Liver (tissue), 8 donors: ENCODE measurements at regions not wholly inside any gene's neighbourhood (a gene's known extent, or its start where the extent isn't known, plus 50 kb on each side); places are given as distances from the start of the nearest gene placed in this dataset.

Source experiments
- DNase-seq: peaks from one replicate; pipeline ENCODE4 v3.0.0-alpha.2; 2017; ENCODE audit warnings: low spot score
- H3K27ac ChIP-seq, 2 donors: one replicate each; pipeline ENCODE4 v1.7.0; 2013; ENCODE audit warnings: inconsistent platforms in 2 of 2, low read length in 2 of 2, control low read depth in 1 of 2, low read depth in 1 of 2, mild to moderate bottlenecking in 1 of 2
- H3K27me3 ChIP-seq, 4 donors: one replicate each; pipeline versions ENCODE4 v1.6.1 to v1.7.0; 2013; ENCODE audit warnings: low read length in 3 of 4, inconsistent platforms in 1 of 4, mild to moderate bottlenecking in 1 of 4, moderate library complexity in 1 of 4; ENCODE audit not compliant: control insufficient read depth in 4 of 4, insufficient read depth in 4 of 4
- H3K36me3 ChIP-seq, 4 donors: one replicate each; pipeline versions ENCODE4 v1.6.1 to v1.7.0; 2013; ENCODE audit warnings: low read length in 3 of 4, mild to moderate bottlenecking in 3 of 4, low read depth in 1 of 4, moderate library complexity in 1 of 4; ENCODE audit not compliant: control insufficient read depth in 4 of 4, insufficient read depth in 3 of 4
- H3K4me1 ChIP-seq, 4 donors: one replicate each; pipeline versions ENCODE4 v1.6.1 to v1.7.0; 2013; ENCODE audit warnings: low read length in 3 of 4, mild to moderate bottlenecking in 3 of 4, moderate library complexity in 1 of 4; ENCODE audit not compliant: control insufficient read depth in 4 of 4, insufficient read depth in 4 of 4
- H3K4me3 ChIP-seq, 3 donors: one replicate each; pipeline versions ENCODE4 v1.6.1 to v1.7.0; 2013; ENCODE audit warnings: low read length in 3 of 3, control low read depth in 1 of 3, low read depth in 1 of 3, mild to moderate bottlenecking in 1 of 3
- H3K9ac ChIP-seq, 2 donors: one replicate each; pipeline ENCODE4 v1.7.0; 2013; ENCODE audit warnings: low read length in 2 of 2, mild to moderate bottlenecking in 2 of 2, moderate library complexity in 2 of 2, control low read depth in 1 of 2, low read depth in 1 of 2
- H3K9me3 ChIP-seq, 4 donors: one replicate each; pipeline versions ENCODE4 v1.6.1 to v1.7.0; 2013; ENCODE audit warnings: low read length in 3 of 4; ENCODE audit not compliant: control insufficient read depth in 4 of 4
- ATF3 ChIP-seq: IDR thresholded peaks from 2 replicates; pipeline ENCODE4 v1.6.1; 2016; ENCODE audit warnings: antibody characterized with exemption
- EGR1 ChIP-seq, 2 donors: IDR thresholded peaks; 2 replicates each; pipeline ENCODE4 v1.6.1; 2016 to 2018; ENCODE audit warnings: antibody characterized with exemption in 2 of 2, low read depth in 2 of 2
- FOXA1 ChIP-seq: IDR thresholded peaks from 2 replicates; pipeline ENCODE4 v1.6.1; 2016; ENCODE audit warnings: antibody characterized with exemption
- FOXA2 ChIP-seq: IDR thresholded peaks from 2 replicates; pipeline ENCODE4 v1.6.1; 2016; ENCODE audit warnings: antibody characterized with exemption
- GABPA ChIP-seq, 2 donors: IDR thresholded peaks in 1 of 2; conservative IDR thresholded peaks in 1 of 2; 2 replicates each; pipeline ENCODE4 v1.6.1; 2016; ENCODE audit warnings: antibody characterized with exemption in 2 of 2, mild to moderate bottlenecking in 1 of 2, moderate library complexity in 1 of 2
- HNF4A ChIP-seq, 2 donors: conservative IDR thresholded peaks; 2 replicates each; pipeline ENCODE4 v1.6.1; 2016; ENCODE audit warnings: antibody characterized with exemption in 2 of 2, mild to moderate bottlenecking in 2 of 2
- HNF4G ChIP-seq: IDR thresholded peaks from 2 replicates; pipeline ENCODE4 v1.6.1; 2016; ENCODE audit warnings: antibody characterized with exemption
- JUND ChIP-seq, 2 donors: IDR thresholded peaks; 2 replicates each; pipeline ENCODE4 v1.6.1; 2016; ENCODE audit warnings: antibody characterized with exemption in 2 of 2
- MAX ChIP-seq: IDR thresholded peaks from 2 replicates; pipeline ENCODE4 v1.6.1; 2016; ENCODE audit warnings: antibody characterized with exemption
- NR2F2 ChIP-seq: IDR thresholded peaks from 2 replicates; pipeline ENCODE4 v1.6.1; 2016; ENCODE audit warnings: antibody characterized with exemption
- RAD21 ChIP-seq, 2 donors: IDR thresholded peaks; 2 replicates each; pipeline ENCODE4 v1.6.1; 2016; ENCODE audit warnings: antibody characterized with exemption in 2 of 2, mild to moderate bottlenecking in 2 of 2
- REST ChIP-seq: IDR thresholded peaks from 2 replicates; pipeline ENCODE4 v1.6.1; 2016; ENCODE audit warnings: antibody characterized with exemption, mild to moderate bottlenecking
- RXRA ChIP-seq, 2 donors: IDR thresholded peaks; 2 replicates each; pipeline ENCODE4 v1.6.1; 2017 to 2018; ENCODE audit warnings: antibody characterized with exemption in 2 of 2, mild to moderate bottlenecking in 1 of 2
- SP1 ChIP-seq: IDR thresholded peaks from 2 replicates; pipeline ENCODE4 v1.6.1; 2018; ENCODE audit warnings: antibody characterized with exemption, mild to moderate bottlenecking
- TAF1 ChIP-seq: conservative IDR thresholded peaks from 2 replicates; pipeline ENCODE4 v1.6.1; 2016; ENCODE audit warnings: antibody characterized with exemption, mild to moderate bottlenecking
- YY1 ChIP-seq: IDR thresholded peaks from 2 replicates; pipeline ENCODE4 v1.6.1; 2016; ENCODE audit warnings: antibody characterized with exemption, mild to moderate bottlenecking
- ZBTB33 ChIP-seq: IDR thresholded peaks from 2 replicates; pipeline ENCODE4 v1.6.1; 2016; ENCODE audit warnings: antibody characterized with exemption
- WGBS: extraction: QIAGEN DNeasy Blood & Tissue Kit; methylation state at CpG from one replicate; pipeline ENCODE4 v1.1.7; 2013; 5-methylcytosine and 5-hydroxymethylcytosine counted together
- TF ChIP-seq, protein P1 (sequence below): fragments of 150-350 bp; IDR thresholded peaks from 2 replicates; pipeline ENCODE4 v1.5.1; 2017; ENCODE audit warnings: improper control_type of control experiment, low read depth, low read length; ENCODE audit not compliant: missing input control
- donor health status: healthy.
- donor health status: healthy.
- donor health status: healthy.
- donor health status: healthy.
- donor health status: healthy.

GRCh38 chr6:151719070-151719469 is 88.4 kb upstream of the ESR1 start:
- DNase-seq, result no peak
- H3K36me3 ChIP-seq, result peaks cover 0 to 17% (median 7%) of the 10 kb centered on the region in 4 donors
- no peak overlapping the region for H3K27ac ChIP-seq
- no peak overlapping the region for H3K9ac ChIP-seq
- TF ChIP-seq FOXA1, result no peak
- no peak for TF ChIP-seq GABPA (IDR thresholded peaks at IDR 0.05 in 1 of 2, conservative IDR thresholded peaks at IDR 0.05 in 1 of 2)
- TF ChIP-seq MAX, result no peak
- no peak for TF ChIP-seq YY1
- no peak for TF ChIP-seq ZBTB33
- TF ChIP-seq HNF4G, result no peak
- no peak for TF ChIP-seq ATF3
- TF ChIP-seq HNF4A (conservative IDR thresholded peaks at IDR 0.05), result no peak
- TF ChIP-seq NR2F2, result no peak
- TF ChIP-seq, protein P1, sequence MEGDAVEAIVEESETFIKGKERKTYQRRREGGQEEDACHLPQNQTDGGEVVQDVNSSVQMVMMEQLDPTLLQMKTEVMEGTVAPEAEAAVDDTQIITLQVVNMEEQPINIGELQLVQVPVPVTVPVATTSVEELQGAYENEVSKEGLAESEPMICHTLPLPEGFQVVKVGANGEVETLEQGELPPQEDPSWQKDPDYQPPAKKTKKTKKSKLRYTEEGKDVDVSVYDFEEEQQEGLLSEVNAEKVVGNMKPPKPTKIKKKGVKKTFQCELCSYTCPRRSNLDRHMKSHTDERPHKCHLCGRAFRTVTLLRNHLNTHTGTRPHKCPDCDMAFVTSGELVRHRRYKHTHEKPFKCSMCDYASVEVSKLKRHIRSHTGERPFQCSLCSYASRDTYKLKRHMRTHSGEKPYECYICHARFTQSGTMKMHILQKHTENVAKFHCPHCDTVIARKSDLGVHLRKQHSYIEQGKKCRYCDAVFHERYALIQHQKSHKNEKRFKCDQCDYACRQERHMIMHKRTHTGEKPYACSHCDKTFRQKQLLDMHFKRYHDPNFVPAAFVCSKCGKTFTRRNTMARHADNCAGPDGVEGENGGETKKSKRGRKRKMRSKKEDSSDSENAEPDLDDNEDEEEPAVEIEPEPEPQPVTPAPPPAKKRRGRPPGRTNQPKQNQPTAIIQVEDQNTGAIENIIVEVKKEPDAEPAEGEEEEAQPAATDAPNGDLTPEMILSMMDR, result no peak
- TF ChIP-seq FOXA2, result no peak
- TF ChIP-seq REST, result no peak
- no peak for TF ChIP-seq EGR1 (IDR thresholded peaks at IDR 0.05; ENCODE audit: low read depth in 2 of 2)
- TF ChIP-seq JUND (IDR thresholded peaks at IDR 0.05), result no peak
- TF ChIP-seq TAF1, result no peak
- TF ChIP-seq RAD21 (IDR thresholded peaks at IDR 0.05), result no peak
- no peak for TF ChIP-seq SP1
- no peak for TF ChIP-seq RXRA (IDR thresholded peaks at IDR 0.05)
- no peak overlapping the region for H3K4me3 ChIP-seq
- no peaks in the 10 kb centered on the region for H3K9me3 ChIP-seq
- peaks cover 0 to 9% (median 3%) of the 10 kb centered on the region in 4 donors for H3K4me1 ChIP-seq
- WGBS, result 86% methylated on average over 5 of the region's 5 CpGs
- H3K27me3 ChIP-seq, result no peaks in the 10 kb centered on the region
